Upper lobe of right lung (tissue), 1 donor: ENCODE measurements at regions not wholly inside any gene's neighbourhood (a gene's known extent, or its start where the extent isn't known, plus 50 kb on each side); places are given as distances from the start of the nearest gene placed in this dataset.

Experiments
- ATAC-seq: fragments of 200-7000 bp; cut with Tn5 transposase; one replicate; pipeline ENCODE4 v1.9.1; 2020; ENCODE audit warnings: mild to moderate bottlenecking, moderate library complexity
- DNase-seq: peaks from one replicate; pipeline ENCODE4 v3.0.0-alpha.2; 2020
- H3K27ac ChIP-seq: fragments of 200-600 bp; one replicate; pipeline ENCODE4 v1.8.0; 2022
- H3K27me3 ChIP-seq: fragments of 200-600 bp; one replicate; pipeline ENCODE4 v1.8.0; 2022; ENCODE audit warnings: mild to moderate bottlenecking
- H3K36me3 ChIP-seq: fragments of 200-600 bp; one replicate; pipeline ENCODE4 v1.8.0; 2022
- H3K4me1 ChIP-seq: fragments of 200-600 bp; one replicate; pipeline ENCODE4 v1.8.0; 2022
- H3K4me3 ChIP-seq: fragments of 200-600 bp; one replicate; pipeline ENCODE4 v1.8.0; 2022; ENCODE audit warnings: mild to moderate bottlenecking
- H3K9me3 ChIP-seq: fragments of 200-600 bp; one replicate; pipeline ENCODE4 v1.8.0; 2022
- intact Hi-C: fragments of 100-400 bp; cut with DNase I; formaldehyde crosslinking; loops from one replicate; pipeline ENCODE4 v1.11.0; 2022
- TF ChIP-seq, protein P1 (sequence below): fragments of 200-600 bp; IDR thresholded peaks from one replicate; pipeline ENCODE4 v1.8.0; 2022; ENCODE audit warnings: antibody characterized with exemption
- donor health status: DM: no; HTN: yes; CAD: no; lungs with severe emphysema.

DNA sequence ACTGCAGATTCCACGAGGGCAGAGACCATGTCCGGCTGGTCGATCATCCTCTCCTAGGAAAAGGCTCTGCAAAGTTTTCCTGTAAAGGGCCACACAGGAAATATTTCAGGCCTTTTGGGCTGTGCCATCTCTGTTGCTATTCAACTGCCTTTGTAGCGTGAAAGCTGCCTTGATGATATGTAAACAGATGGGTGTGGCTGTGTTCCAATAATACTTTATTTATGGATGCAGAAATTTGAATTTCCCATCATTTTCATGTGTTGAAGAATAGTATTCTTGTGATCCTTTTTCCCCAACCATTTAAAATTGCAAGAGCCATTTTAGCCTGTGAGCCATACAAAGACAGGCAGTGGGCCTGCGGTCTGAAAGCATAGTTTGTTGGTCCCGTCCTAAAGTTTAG is 950.7 kb upstream of the RBFOX1 start:
- TF ChIP-seq, protein P1, sequence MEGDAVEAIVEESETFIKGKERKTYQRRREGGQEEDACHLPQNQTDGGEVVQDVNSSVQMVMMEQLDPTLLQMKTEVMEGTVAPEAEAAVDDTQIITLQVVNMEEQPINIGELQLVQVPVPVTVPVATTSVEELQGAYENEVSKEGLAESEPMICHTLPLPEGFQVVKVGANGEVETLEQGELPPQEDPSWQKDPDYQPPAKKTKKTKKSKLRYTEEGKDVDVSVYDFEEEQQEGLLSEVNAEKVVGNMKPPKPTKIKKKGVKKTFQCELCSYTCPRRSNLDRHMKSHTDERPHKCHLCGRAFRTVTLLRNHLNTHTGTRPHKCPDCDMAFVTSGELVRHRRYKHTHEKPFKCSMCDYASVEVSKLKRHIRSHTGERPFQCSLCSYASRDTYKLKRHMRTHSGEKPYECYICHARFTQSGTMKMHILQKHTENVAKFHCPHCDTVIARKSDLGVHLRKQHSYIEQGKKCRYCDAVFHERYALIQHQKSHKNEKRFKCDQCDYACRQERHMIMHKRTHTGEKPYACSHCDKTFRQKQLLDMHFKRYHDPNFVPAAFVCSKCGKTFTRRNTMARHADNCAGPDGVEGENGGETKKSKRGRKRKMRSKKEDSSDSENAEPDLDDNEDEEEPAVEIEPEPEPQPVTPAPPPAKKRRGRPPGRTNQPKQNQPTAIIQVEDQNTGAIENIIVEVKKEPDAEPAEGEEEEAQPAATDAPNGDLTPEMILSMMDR = no peak
- ATAC-seq = no peak
- H3K27me3 ChIP-seq = no peaks in the 10 kb centered on the region
- no peaks in the 10 kb centered on the region for H3K36me3 ChIP-seq
- H3K4me3 ChIP-seq = no peak overlapping the region
- no peaks in the 10 kb centered on the region for H3K9me3 ChIP-seq
- H3K4me1 ChIP-seq = no peaks in the 10 kb centered on the region
- no peak overlapping the region for H3K27ac ChIP-seq
- intact Hi-C loops = no loop called here
- no peak for DNase-seq

DNA sequence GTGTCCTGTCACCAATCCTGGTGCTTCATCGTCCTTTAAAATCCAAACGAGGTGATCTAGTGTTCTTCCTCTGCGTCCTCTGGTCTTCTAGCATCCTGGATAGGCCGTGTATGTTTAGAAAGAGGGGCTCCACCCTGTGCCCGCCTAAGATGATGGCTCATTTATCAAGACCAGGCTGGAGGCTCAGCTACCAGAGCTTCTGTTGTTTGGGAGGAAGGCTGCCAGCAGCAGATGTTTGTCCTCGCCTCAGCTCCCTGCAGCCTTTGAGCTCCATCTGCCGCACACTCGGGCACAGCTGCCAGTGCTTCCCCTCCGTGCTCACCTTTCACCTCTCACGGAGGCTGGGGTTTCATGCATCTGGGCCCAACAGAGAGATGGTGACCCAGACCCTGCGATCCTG is 954.7 kb upstream of the RBFOX1 start:
- TF ChIP-seq, protein P1 = no peak
- intact Hi-C loops = no loop called here
- no peak for DNase-seq
- Histone ChIP-seq H3K27ac (no peak overlapping the region), H3K4me1 (no peaks in the 10 kb centered on the region), H3K4me3 (no peak overlapping the region), H3K9me3 (no peaks in the 10 kb centered on the region), H3K36me3 (no peaks in the 10 kb centered on the region), H3K27me3 (no peaks in the 10 kb centered on the region)
- ATAC-seq = no peak

DNA sequence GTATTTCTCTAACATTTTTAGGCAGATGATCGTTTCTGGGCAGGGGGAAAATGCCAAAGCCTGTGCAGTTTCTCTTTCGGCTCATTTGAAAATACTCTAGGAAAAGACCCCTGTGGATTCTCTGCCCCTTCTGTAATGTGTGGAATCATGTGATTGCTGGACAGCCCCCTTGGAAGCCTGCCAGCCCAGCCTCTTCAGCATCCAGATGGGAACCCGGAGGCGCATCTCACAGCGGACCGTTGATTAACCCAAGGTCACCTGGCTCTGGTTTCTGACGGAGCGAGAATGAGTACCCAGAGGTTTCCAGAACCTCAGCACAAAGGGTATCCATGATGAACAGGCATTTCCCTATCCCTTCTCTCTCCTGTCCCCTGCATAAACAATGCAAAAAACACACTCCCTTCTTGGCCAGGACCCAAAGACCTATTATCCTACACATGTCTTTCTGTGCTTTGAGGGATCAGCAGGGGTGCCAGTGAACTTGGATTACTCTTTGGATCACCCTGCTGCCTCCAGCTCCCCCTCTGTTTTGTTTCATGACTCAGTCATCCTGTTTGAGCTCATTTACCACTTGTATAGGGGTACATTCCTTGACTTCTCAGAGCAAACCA is 957.1 kb upstream of the RBFOX1 start:
- no peaks in the 10 kb centered on the region for H3K36me3 ChIP-seq
- ATAC-seq (no peak), DNase-seq (no peak)
- intact Hi-C loops = no loop called here
- H3K9me3 ChIP-seq = no peaks in the 10 kb centered on the region
- no peaks in the 10 kb centered on the region for H3K4me1 ChIP-seq
- H3K27ac ChIP-seq = no peak overlapping the region
- no peak overlapping the region for H3K4me3 ChIP-seq
- TF ChIP-seq, protein P1 = no peak
- H3K27me3 ChIP-seq = no peaks in the 10 kb centered on the region

DNA sequence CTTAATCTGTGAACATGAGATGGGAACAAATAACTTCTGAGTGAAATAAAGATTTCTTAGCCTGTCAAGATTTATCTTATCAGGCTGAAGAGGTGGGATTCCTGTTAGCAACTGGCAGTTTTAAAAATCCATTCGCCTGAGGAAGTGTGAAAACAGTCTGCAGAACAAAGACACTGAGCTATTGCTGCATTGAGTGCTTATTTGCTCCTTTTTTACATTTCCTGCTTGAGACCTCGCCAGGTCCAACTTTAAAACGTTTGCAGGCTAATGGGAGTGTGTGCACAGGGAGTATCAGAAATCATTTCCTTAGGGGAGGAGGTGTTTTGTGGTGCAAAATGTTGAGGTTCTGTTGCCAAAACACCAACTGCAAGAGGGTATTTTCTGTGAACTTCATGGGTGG is 957.8 kb upstream of the RBFOX1 start:
- intact Hi-C loops = no loop called here
- H3K9me3 ChIP-seq = no peaks in the 10 kb centered on the region
- TF ChIP-seq, protein P1 = no peak
- no peak overlapping the region for H3K27ac ChIP-seq
- H3K36me3 ChIP-seq = no peaks in the 10 kb centered on the region
- no peaks in the 10 kb centered on the region for H3K4me1 ChIP-seq
- H3K4me3 ChIP-seq = no peak overlapping the region
- DNase-seq = no peak
- no peak for ATAC-seq
- H3K27me3 ChIP-seq = no peaks in the 10 kb centered on the region

DNA sequence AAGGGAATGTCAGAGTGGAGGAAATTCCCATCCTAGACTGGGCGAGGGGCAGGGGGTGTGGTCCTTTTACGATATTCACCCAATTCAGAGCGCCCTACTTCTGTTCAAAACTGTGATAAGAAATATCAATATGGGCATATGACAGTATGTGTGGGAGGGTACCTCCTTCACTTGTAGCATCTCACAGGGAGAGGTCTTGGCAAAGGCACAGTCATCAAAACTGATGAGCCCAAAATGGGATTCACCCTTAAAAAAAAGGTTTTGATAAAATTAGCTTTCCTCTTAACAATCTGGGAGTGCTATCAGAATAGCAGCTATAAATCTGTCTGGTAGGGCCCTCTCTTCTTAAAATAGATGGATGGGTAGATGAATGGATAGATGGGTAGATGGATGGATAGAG is 967.8 kb upstream of the RBFOX1 start:
- no peak overlapping the region for H3K27ac ChIP-seq
- no peaks in the 10 kb centered on the region for H3K36me3 ChIP-seq
- H3K4me1 ChIP-seq = no peaks in the 10 kb centered on the region
- intact Hi-C loops = no loop called here
- no peaks in the 10 kb centered on the region for H3K9me3 ChIP-seq
- H3K27me3 ChIP-seq = no peaks in the 10 kb centered on the region
- ATAC-seq = no peak
- no peak for DNase-seq
- TF ChIP-seq, protein P1 = no peak
- H3K4me3 ChIP-seq = no peak overlapping the region
